Heart right ventricle (tissue), 16 donors: ENCODE measurements at regions not wholly inside any gene's neighbourhood (a gene's known extent, or its start where the extent isn't known, plus 50 kb on each side); places are given as distances from the start of the nearest gene placed in this dataset.

Experiments used
- ATAC-seq, 8 donors: fragments of 200-7000 bp; cut with Tn5 transposase; one replicate each; pipeline ENCODE4 v1.9.1; 2020; ENCODE audit warnings: mild to moderate bottlenecking in 8 of 8, moderate library complexity in 8 of 8, moderate number of reproducible peaks in 1 of 8
- DNase-seq, 2 donors: peaks; one replicate each; pipeline ENCODE4 v3.0.0-alpha.2; 2020
- H3K27ac ChIP-seq, 10 donors: fragments of 200-600 bp; sonication (generic) in 2 of 10; one replicate each; pipeline versions ENCODE4 v1.5.0 to v1.8.0; 2020 to 2022; ENCODE audit warnings: mild to moderate bottlenecking in 3 of 10
- H3K27me3 ChIP-seq, 7 donors: fragments of 200-600 bp; one replicate each; pipeline ENCODE4 v1.8.0; 2021 to 2022; ENCODE audit warnings: mild to moderate bottlenecking in 2 of 7
- H3K36me3 ChIP-seq, 9 donors: fragments of 200-600 bp; sonication (generic) in 1 of 9; one replicate each; pipeline versions ENCODE4 v1.5.0 to v1.8.0; 2020 to 2022; ENCODE audit warnings: mild to moderate bottlenecking in 2 of 9
- H3K4me1 ChIP-seq, 9 donors: fragments of 200-600 bp; sonication (generic) in 1 of 9; one replicate each; pipeline versions ENCODE4 v1.5.0 to v1.8.0; 2020 to 2022; ENCODE audit warnings: mild to moderate bottlenecking in 4 of 9
- H3K4me3 ChIP-seq, 10 donors: fragments of 200-600 bp; sonication (generic) in 2 of 10; one replicate each; pipeline versions ENCODE4 v1.5.0 to v1.8.0; 2020 to 2022; ENCODE audit warnings: mild to moderate bottlenecking in 7 of 10, moderate library complexity in 2 of 10
- H3K9me3 ChIP-seq, 11 donors: fragments of 200-600 bp in 10 of 11; sonication (generic) in 2 of 11; one replicate each; pipeline versions ENCODE4 v1.5.0 to v1.8.0; 2013 to 2022; ENCODE audit warnings: mild to moderate bottlenecking in 2 of 11, control low read depth in 1 of 11, moderate library complexity in 1 of 11
- CTCF ChIP-seq, 9 donors: fragments of 200-600 bp; sonication (generic) in 2 of 9; IDR thresholded peaks; one replicate each; pipeline versions ENCODE4 v1.5.0 to v1.8.0; 2021 to 2022; ENCODE audit warnings: antibody characterized with exemption in 9 of 9, mild to moderate bottlenecking in 5 of 9, moderate library complexity in 1 of 9
- WGBS, 2 donors: extraction: QIAGEN DNeasy Blood & Tissue Kit; methylation state at CpG; one replicate each; pipeline ENCODE4 v1.1.7; 2013; ENCODE audit warnings: inconsistent platforms in 1 of 2; 5-methylcytosine and 5-hydroxymethylcytosine counted together
- intact Hi-C, 10 donors: fragments of 100-400 bp; cut with DNase I; formaldehyde crosslinking; loops; one replicate each; pipeline versions ENCODE4 v1.11.1 to v1.14.2; 2022
- donor health status: Arrhythmogenic right ventricular cardiomyopathy.
- donor health status: ischemic (EF 13 %, LVEDD 7.1; RV severe dilation, severe dysfunction).
- donor health status: healthy with polysubstance abuse.
- donor health status: DM: no; HTN: yes; CAD: no.
- donor health status: DM: no; HTN: no; CAD: no.
- donor health status: ischemic (EF 25% LVEDD 6.9; RV normal size, moderate dysfunction).
- donor health status: ischemic (EF 25% LVEDD 5.7; RV mildly dilated, moderate dysfunction).
- donor health status: healthy.
- donor health status: DM: yes; HTN: yes; CAD: no.
- donor health status: Ischemic cardiomyopathy.
- donor health status: ischemic (EF 35%, LVEDD 5.7; RV mildly dilated, moderate dysfunction).
- donor health status: nonischemic (EF 11% LVEDD 7.7; RV severe dilation, severe dysfunction).
- donor health status: DM: yes; HTN: yes; CAD: no.
- donor health status: PGD.
- donor health status: ischemic (EF 29% LVEDD 5.4; RV normal size, mild dysfunction).
- donor health status: nonischemic (EF 23%, LVEDD 6.1; RV moderate dilation, normal function).

- Histone ChIP-seq H3K4me3 (no peak overlapping the region), H3K27ac (no peak overlapping the region), H3K36me3 (no peaks in the 10 kb centered on the region), H3K9me3 (no peaks in the 10 kb centered on the region), H3K4me1 (peaks cover 0 to 9% (median 0%) of the 10 kb centered on the region in 9 donors), H3K27me3 (no peaks in the 10 kb centered on the region)
- intact Hi-C loops: no loop called here
- DNase-seq (no peak), ATAC-seq (no peak)
- no peak for TF ChIP-seq CTCF (IDR thresholded peaks at IDR 0.05)
- WGBS, 2 donors: 95% methylated on average over 1 of the region's 1 CpG
Measured at GRCh38 chr4:100288161-100288560, 97.9 kb upstream of the DDIT4L start.

GRCh38 chr4:100287534-100287933, 97.3 kb upstream of the DDIT4L start:
- H3K4me3 ChIP-seq: no peak overlapping the region
- no peak for TF ChIP-seq CTCF (IDR thresholded peaks at IDR 0.05)
- 85 to 89% methylated on average over 6 of the region's 6 CpGs for WGBS, 2 donors
- H3K27me3 ChIP-seq: no peaks in the 10 kb centered on the region
- intact Hi-C loops: no loop called here
- no peak for DNase-seq
- peaks cover 0 to 9% (median 0%) of the 10 kb centered on the region in 9 donors for H3K4me1 ChIP-seq
- H3K9me3 ChIP-seq: no peaks in the 10 kb centered on the region
- no peak for ATAC-seq
- no peak overlapping the region for H3K27ac ChIP-seq
- H3K36me3 ChIP-seq: no peaks in the 10 kb centered on the region

GRCh38 chr4:100286636-100287035, 96.4 kb upstream of the DDIT4L start:
- intact Hi-C loops: no loop called here
- H3K4me1 ChIP-seq: peaks cover 0 to 9% (median 0%) of the 10 kb centered on the region in 9 donors
- no peak overlapping the region for H3K4me3 ChIP-seq
- ATAC-seq (no peak), DNase-seq (no peak)
- H3K27me3 ChIP-seq: no peaks in the 10 kb centered on the region
- TF ChIP-seq CTCF (IDR thresholded peaks at IDR 0.05): no peak
- 61% methylated on average over 3 of the region's 3 CpGs for WGBS, 2 donors
- no peak overlapping the region for H3K27ac ChIP-seq
- H3K36me3 ChIP-seq: no peaks in the 10 kb centered on the region
- no peaks in the 10 kb centered on the region for H3K9me3 ChIP-seq

- intact Hi-C loops: no loop called here
- no peak overlapping the region for H3K27ac ChIP-seq
- peaks cover 0 to 7% (median 0%) of the 10 kb centered on the region in 9 donors for H3K4me1 ChIP-seq
- no peaks in the 10 kb centered on the region for H3K36me3 ChIP-seq
- 87 to 96% methylated on average over 2 of the region's 2 CpGs for WGBS, 2 donors
- H3K27me3 ChIP-seq: no peaks in the 10 kb centered on the region
- DNase-seq: no peak
- no peak overlapping the region for H3K4me3 ChIP-seq
- no peak for ATAC-seq
- no peaks in the 10 kb centered on the region for H3K9me3 ChIP-seq
- TF ChIP-seq CTCF (IDR thresholded peaks at IDR 0.05): no peak
Measured at GRCh38 chr4:100285121-100285520, 94.9 kb upstream of the DDIT4L start.
